ENCODE measurements at regions not wholly inside any gene's neighbourhood (a gene's known extent, or its start where the extent isn't known, plus 50 kb on each side); places are given as distances from the start of the nearest gene placed in this dataset.

DNA sequence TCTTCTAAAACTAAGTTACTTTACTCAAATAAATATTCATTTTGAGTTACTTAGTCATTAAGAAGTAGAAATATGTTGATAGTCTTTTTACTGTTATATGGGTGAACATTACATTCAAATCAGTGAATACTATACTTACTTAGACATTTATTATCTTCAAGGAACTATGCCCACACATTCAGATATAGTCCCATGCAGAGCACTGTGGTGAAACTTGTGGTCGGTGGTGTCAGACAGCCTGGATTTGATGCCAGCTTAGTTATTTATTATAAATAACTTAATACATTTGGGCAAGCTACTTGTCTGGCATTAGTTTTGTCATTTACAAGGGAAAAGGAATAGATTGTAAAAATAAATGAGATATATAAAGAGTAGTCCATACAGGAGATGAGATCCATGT lies 149.5 kb downstream of the RAP2B start:
- in situ Hi-C loops (cut with MboI; ENCODE audit: low sequenced_read_pairs) = no loop called here

DNA sequence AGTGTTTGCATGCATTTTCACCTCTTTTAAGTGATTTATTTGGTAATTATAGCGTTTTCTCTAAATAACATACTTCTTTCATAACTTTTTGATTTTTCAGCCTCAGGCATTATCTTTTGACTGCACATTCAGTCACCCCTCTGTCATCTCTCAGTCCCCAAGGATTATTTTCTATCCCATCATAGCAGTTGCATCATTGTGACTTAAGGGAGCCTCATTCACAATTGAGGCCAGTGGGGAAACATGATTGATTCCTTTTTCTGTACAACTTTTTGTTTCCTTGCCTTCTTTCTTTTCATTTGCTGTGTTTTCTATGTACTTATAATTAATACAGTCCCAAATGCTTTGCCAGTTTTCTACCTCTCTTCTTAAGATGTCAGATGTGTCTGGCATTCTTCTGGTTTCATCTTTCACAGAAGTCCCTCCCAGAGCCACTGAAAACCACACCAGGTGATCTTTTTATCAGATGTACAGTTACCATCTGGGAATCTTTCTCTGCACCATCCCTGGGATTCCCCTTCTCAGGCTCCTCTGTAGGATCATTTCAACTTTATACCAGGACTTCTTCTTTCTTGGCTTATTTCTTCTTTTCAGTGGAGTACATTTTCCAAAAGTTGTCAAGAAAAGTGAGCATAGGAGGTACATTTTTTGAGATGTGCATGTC lies 151.4 kb downstream of the RAP2B start:
- in situ Hi-C loops (cut with MboI; ENCODE audit: low sequenced_read_pairs) = no loop called here

- in situ Hi-C loops (cut with MboI; ENCODE audit: low sequenced_read_pairs) = no loop called here
These were observed 152.0 kb downstream of the RAP2B start for GRCh38 chr3:153314038-153314437.

- in situ Hi-C loops (cut with MboI; ENCODE audit: low sequenced_read_pairs) = no loop called here
These were observed 153.8 kb downstream of the RAP2B start for GRCh38 chr3:153315781-153316180.

GRCh38 chr3:153319705-153320554 lies 157.9 kb downstream of the RAP2B start:
- in situ Hi-C loops (cut with MboI; ENCODE audit: low sequenced_read_pairs) = no loop called here

DNA sequence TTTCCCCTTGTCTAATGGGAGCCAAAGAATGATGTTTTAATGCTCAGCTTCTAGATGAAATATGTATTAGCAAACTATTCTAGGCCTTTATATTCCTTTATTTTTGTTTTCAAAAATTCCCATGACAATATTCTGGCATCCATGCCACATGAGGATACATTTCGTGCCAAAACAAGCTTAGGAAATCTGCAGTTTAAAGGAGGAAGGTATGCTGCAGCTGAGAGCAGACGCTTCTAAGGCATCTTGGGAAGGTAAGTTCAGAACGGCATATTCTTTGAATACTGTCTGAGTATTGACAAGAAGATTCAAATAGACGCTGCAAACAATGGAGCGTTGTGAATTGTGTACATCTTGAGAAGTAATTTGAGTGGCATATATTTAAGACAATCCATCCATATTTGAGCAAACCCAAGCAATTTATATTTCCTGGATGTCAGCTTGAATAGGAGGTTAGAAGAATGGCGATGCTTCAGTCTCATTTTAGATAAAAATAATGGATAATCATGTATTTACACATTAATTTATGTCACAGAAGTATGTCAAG lies 158.6 kb downstream of the RAP2B start:
- in situ Hi-C loops (cut with MboI; ENCODE audit: low sequenced_read_pairs) = no loop called here

DNA sequence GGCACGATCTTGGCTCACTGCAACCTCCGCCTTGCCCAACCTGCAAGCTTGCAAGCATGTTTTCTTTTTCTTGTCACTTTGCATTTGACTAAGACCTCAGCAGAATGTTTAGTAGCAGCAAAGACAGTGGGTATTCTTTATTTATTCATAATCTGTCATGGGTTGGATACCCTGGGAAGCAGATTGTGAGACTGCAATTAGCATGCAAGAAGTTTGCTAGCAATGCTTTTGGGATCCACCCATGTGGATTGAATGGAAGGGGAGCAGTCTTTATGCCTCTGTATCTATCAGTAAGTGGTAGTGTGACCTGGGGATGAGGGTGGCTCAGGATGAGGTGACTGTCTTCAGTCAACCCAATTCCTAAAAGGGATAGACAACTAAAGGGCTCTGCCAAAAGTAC lies 166.7 kb downstream of the RAP2B start:
- in situ Hi-C loops (cut with MboI; ENCODE audit: low sequenced_read_pairs) = no loop called here

DNA sequence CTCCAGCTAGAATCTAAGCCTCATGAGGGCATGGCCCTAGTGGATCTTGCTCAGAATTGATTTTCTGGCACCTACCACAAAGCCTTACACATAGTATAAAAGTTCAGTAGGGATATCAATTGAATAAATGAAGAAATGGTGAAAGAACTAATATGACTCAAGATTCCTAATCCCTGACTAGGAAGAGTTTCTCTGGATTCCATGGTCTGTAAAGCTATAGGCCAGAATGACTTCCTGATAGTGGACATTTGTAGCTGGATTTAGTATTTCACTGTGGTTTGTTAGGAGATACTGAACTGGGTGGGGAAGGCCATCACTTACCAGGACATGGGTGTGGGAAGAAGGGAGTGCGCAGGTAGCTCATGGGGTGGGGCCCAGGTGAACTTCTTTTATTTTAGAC lies 168.9 kb downstream of the RAP2B start:
- in situ Hi-C loops (cut with MboI; ENCODE audit: low sequenced_read_pairs) = no loop called here

- in situ Hi-C loops (cut with MboI; ENCODE audit: low sequenced_read_pairs) = no loop called here
These were observed 169.7 kb downstream of the RAP2B start for GRCh38 chr3:153331676-153332075.

DNA sequence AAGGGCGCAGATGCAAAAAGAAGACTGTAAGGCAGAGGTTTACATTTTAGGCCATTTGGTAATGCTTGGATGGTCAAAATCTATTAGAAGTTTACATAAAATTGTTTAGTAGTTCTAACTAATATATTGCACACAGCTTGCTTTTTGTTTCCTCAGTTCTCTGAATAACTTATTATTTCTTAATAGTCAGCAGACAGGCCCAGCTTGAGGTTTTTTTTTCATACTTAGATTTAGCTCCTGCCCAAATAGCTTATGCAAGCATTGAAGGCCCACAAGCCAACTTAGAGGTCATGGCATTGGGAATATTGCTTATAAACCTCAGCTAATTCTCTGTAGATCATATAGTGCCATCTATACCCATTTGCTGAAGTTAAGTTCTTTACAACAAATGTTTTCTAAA lies 172.5 kb downstream of the RAP2B start:
- in situ Hi-C loops (cut with MboI; ENCODE audit: low sequenced_read_pairs) = no loop called here

GRCh38 chr3:153337369-153337768 lies 175.3 kb downstream of the RAP2B start:
- in situ Hi-C loops (cut with MboI; ENCODE audit: low sequenced_read_pairs) = no loop called here

DNA sequence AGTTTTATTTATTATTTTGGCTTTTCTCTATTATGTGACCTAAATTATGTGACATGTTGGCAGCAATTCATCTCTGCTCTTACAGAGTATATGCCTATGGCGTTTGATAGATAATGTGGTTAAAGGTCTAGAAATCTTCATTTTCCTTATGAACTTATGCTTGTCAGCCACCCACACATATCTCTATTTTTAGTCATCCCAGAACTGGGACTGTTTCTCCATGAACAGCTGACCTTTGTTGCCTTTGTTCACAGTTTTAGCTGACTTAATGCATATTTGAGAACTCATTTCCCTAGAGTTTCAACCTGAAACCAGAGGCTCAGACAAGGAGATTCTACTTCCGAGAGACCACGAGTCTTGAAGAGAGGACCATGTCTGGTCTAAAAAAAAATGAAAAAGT lies 176.5 kb downstream of the RAP2B start:
- in situ Hi-C loops (cut with MboI; ENCODE audit: low sequenced_read_pairs) = no loop called here

- in situ Hi-C loops (cut with MboI; ENCODE audit: low sequenced_read_pairs) = no loop called here
These were observed 177.0 kb downstream of the RAP2B start for GRCh38 chr3:153339065-153339464.

GRCh38 chr3:153343988-153344782 lies 182.2 kb downstream of the RAP2B start:
- in situ Hi-C loops (cut with MboI; ENCODE audit: low sequenced_read_pairs) = no loop called here

- in situ Hi-C loops (cut with MboI; ENCODE audit: low sequenced_read_pairs) = no loop called here
These were observed 186.6 kb downstream of the RAP2B start for GRCh38 chr3:153348457-153349107.

DNA sequence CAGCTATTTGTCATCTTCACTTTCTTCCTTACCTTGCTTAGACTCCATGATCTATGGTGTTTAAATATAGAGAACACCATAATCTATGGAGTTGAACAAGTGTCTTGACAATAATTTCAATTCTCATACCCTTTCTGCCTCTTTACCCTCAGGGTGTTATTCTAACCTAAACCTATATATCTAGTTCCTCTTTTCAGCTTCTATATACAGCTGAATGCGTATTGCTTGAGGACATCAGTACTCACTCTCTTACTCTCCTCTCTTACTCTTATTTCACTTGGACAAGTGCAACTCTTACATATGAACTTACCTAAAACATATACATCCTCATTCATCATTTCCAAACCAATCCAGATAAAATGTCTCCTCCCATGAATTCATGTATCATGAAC lies 187.1 kb downstream of the RAP2B start:
- in situ Hi-C loops (cut with MboI; ENCODE audit: low sequenced_read_pairs) = no loop called here

DNA sequence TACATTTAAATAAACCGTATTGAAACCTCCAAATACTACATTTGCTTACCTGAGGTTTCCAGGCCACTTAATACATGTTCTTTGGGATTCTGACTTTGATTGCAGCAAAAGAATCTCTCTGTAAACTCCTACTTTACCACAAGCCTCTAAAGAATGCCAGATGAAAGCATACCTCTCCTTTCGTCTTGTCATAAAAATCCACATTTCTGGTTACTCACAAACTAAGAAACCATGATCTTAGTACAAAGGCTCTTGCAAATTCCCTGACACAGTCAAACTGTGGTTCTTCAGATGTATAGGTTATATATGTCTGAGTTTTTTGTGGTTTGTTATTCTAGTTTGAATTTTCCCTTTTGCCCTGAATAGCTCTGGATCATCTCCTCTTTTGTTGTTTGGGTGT lies 188.4 kb downstream of the RAP2B start:
- in situ Hi-C loops (cut with MboI; ENCODE audit: low sequenced_read_pairs) = no loop called here

- in situ Hi-C loops (cut with MboI; ENCODE audit: low sequenced_read_pairs) = no loop called here
These were observed 192.6 kb downstream of the RAP2B start for GRCh38 chr3:153354641-153355040.

DNA sequence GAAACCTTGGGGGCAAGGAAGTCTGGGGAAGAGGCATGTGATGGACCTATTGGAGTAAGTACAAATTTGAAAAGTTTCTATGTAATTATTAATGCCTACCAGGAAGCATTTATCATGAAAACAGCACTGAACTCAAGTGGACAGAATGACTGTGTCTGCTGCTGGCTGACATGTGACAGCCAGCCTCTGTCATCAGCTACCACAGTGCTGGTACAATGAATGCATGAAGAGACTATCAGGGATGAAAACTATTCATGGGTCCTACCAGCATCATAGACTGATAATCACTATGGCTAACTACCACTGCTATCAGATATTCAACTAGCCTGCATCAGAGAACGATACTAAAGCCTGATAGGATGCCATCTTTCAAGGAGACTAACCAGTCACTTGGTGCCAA lies 193.5 kb downstream of the RAP2B start:
- in situ Hi-C loops (cut with MboI; ENCODE audit: low sequenced_read_pairs) = no loop called here

DNA sequence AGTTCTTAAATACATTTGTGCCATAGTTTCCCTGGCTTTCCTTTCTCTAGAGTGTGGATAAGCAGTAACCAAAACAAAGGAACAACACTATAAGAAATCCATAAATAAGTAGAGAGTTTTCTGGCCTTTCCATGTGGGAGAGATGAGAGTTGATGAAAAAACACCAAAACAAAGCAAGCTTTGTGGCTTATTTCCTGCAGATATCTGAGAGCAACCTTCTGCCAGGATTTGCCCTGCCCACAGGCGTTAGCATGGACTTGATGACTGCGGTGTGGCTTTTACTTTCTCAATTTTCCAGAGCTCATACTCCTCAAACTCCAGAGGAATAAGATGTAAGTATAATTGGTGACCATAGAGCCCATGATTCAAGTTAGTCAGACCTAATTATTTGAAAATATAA lies 194.9 kb downstream of the RAP2B start:
- in situ Hi-C loops (cut with MboI; ENCODE audit: low sequenced_read_pairs) = no loop called here

- in situ Hi-C loops (cut with MboI; ENCODE audit: low sequenced_read_pairs) = no loop called here
These were observed 195.4 kb downstream of the RAP2B start for GRCh38 chr3:153357436-153357835.

Measured in HL-60/S4 treated with phorbol 12-myristate 13-acetate at 8.2 ng/mL for 4 days and 3 days (cell line).